HG03342 (cell line): ENCODE measurements at regions not wholly inside any gene's neighbourhood (a gene's known extent, or its start where the extent isn't known, plus 50 kb on each side); places are given as distances from the start of the nearest gene placed in this dataset.
A peak's percentile ranks its signal among the peaks of the same experiment; 100 is the strongest.
"Not testable (repeated sequence)": the region's sequence is repeated elsewhere in the genome, so short reads cannot be mapped to it uniquely, and the experiment has no call there.

Source experiments
- ATAC-seq: cut with Tn5 transposase; IDR thresholded peaks from one replicate; pipeline ENCODE4 v1.9.1; 2021; ENCODE audit warnings: mild to moderate bottlenecking, moderate library complexity; ENCODE audit not compliant: unreplicated experiment

- ATAC-seq = no peak
Measured at GRCh38 chr4:129971419-129971818, 875.5 kb downstream of the C4orf33 start.

GRCh38 chr4:129972257-129972656 lies 876.3 kb downstream of the C4orf33 start:
- peak; percentile 44 for ATAC-seq

GRCh38 chr4:129974730-129975129 lies 878.8 kb downstream of the C4orf33 start:
- ATAC-seq = no peak

- ATAC-seq = no peak
Measured at GRCh38 chr4:129978315-129978714, 882.4 kb downstream of the C4orf33 start.

- ATAC-seq = no peak
Measured at GRCh38 chr4:129988957-129989356, 893.0 kb downstream of the C4orf33 start.

GRCh38 chr4:129994715-129995114 lies 898.8 kb downstream of the C4orf33 start:
- ATAC-seq = peak; percentile 91

- ATAC-seq = no peak
Measured at GRCh38 chr4:129998436-129999150, 902.6 kb downstream of the C4orf33 start.

- ATAC-seq = no peak
Measured at GRCh38 chr4:129999156-129999555, 903.2 kb downstream of the C4orf33 start.

- ATAC-seq = no peak
Measured at GRCh38 chr4:130008461-130008860, 912.5 kb downstream of the C4orf33 start.

- ATAC-seq = not testable (repeated sequence)
Measured at GRCh38 chr4:130012806-130013205, 916.9 kb downstream of the C4orf33 start.

GRCh38 chr4:130021706-130022105 lies 925.8 kb downstream of the C4orf33 start:
- no peak for ATAC-seq

- ATAC-seq = no peak
Measured at GRCh38 chr4:130023088-130023487, 927.1 kb downstream of the C4orf33 start.

GRCh38 chr4:130025701-130026100 lies 929.7 kb downstream of the C4orf33 start:
- no peak for ATAC-seq

GRCh38 chr4:130026185-130026584 lies 930.2 kb downstream of the C4orf33 start:
- ATAC-seq = no peak

GRCh38 chr4:130027973-130028372 lies 932.0 kb downstream of the C4orf33 start:
- ATAC-seq = no peak

GRCh38 chr4:130028552-130028951 lies 932.6 kb downstream of the C4orf33 start:
- peak; percentile 98 for ATAC-seq

GRCh38 chr4:130029442-130029841 lies 933.5 kb downstream of the C4orf33 start:
- no peak for ATAC-seq

- no peak for ATAC-seq
Measured at GRCh38 chr4:130031858-130032257, 935.9 kb downstream of the C4orf33 start.

- ATAC-seq = not testable (repeated sequence)
Measured at GRCh38 chr4:130033657-130034056, 937.7 kb downstream of the C4orf33 start.

GRCh38 chr4:130034876-130035275 lies 938.9 kb downstream of the C4orf33 start:
- ATAC-seq = no peak

GRCh38 chr4:130035391-130035790 lies 939.4 kb downstream of the C4orf33 start:
- no peak for ATAC-seq

- not testable (repeated sequence) for ATAC-seq
Measured at GRCh38 chr4:130037866-130038265, 941.9 kb downstream of the C4orf33 start.

- not testable (repeated sequence) for ATAC-seq
Measured at GRCh38 chr4:130038540-130038939, 942.6 kb downstream of the C4orf33 start.
